Neural cell (in vitro differentiated cells): ENCODE measurements at regions not wholly inside any gene's neighbourhood (a gene's known extent, or its start where the extent isn't known, plus 50 kb on each side); places are given as distances from the start of the nearest gene placed in this dataset.

Experiments
- H2AFZ ChIP-seq: fragments of 200-600, 300-800 bp; sonication (generic), shearing (Covaris generic); 2 replicates; pipeline ENCODE4 v1.6.0; 2014; ENCODE audit warnings: low read depth, mild to moderate bottlenecking, antibody characterized with exemption, low read length, moderate library complexity
- H3F3A ChIP-seq: fragments of 200-600 bp; shearing (Covaris generic); 2 replicates; pipeline ENCODE4 v1.6.1; 2016; ENCODE audit warnings: mild to moderate bottlenecking, moderate library complexity, mixed read lengths, antibody characterized with exemption, low read length; ENCODE audit not compliant: insufficient read depth, poor library complexity, severe bottlenecking
- H3K27ac ChIP-seq: fragments of 200-600, 300-800 bp; sonication (generic), shearing (Covaris generic); 2 replicates; pipeline ENCODE4 v1.5.1; 2014; ENCODE audit warnings: mild to moderate bottlenecking, low read length, moderate library complexity
- H3K27me3 ChIP-seq: fragments of 300-800, 200-600 bp; sonication (generic), shearing (Covaris generic); 2 replicates; pipeline ENCODE4 v1.6.0; 2014; ENCODE audit warnings: mild to moderate bottlenecking, low read depth, low read length, moderate library complexity; ENCODE audit not compliant: insufficient read depth
- H3K36me3 ChIP-seq: fragments of 300-800, 200-600 bp; sonication (generic), shearing (Covaris generic); 2 replicates; pipeline ENCODE4 v1.5.1; 2014; ENCODE audit warnings: mild to moderate bottlenecking, antibody characterized with exemption, low read length, moderate library complexity; ENCODE audit not compliant: insufficient read depth
- H3K4me2 ChIP-seq: fragments of 300-800, 200-600 bp; sonication (generic), shearing (Covaris generic); 2 replicates; pipeline ENCODE4 v1.6.0; 2014; ENCODE audit warnings: mild to moderate bottlenecking, low read length
- H3K4me3 ChIP-seq: fragments of 300-800, 200-600 bp; sonication (generic), shearing (Covaris generic); 2 replicates; pipeline ENCODE4 v1.5.1; 2014; ENCODE audit warnings: mild to moderate bottlenecking, low read length, moderate library complexity
- H3K79me2 ChIP-seq: fragments of 200-600 bp; shearing (Covaris generic); replicated peaks from 2 replicates; pipeline ENCODE4 v1.6.0; 2014; ENCODE audit warnings: mild to moderate bottlenecking, low read length, moderate library complexity; ENCODE audit not compliant: insufficient read depth
- H3K9ac ChIP-seq: fragments of 300-800, 200-600 bp; sonication (generic), shearing (Covaris generic); 2 replicates; pipeline ENCODE4 v1.6.1; 2016; ENCODE audit warnings: mild to moderate bottlenecking, low read length, mixed read lengths
- H3K9me2 ChIP-seq: fragments of 200-600 bp; shearing (Covaris generic); 2 replicates; pipeline ENCODE4 v1.6.1; 2016; ENCODE audit warnings: mild to moderate bottlenecking, low read length, mixed read lengths; ENCODE audit not compliant: insufficient read depth
- H3K9me3 ChIP-seq: fragments of 200-600, 300-800 bp; sonication (generic), shearing (Covaris generic); 2 replicates; pipeline ENCODE4 v1.6.1; 2016; ENCODE audit warnings: mild to moderate bottlenecking, mixed run types, low read length, moderate library complexity, mixed read lengths
- H4K20me1 ChIP-seq: fragments of 200-600 bp; shearing (Covaris generic); 2 replicates; pipeline ENCODE4 v1.6.1; 2016; ENCODE audit warnings: mild to moderate bottlenecking, mixed run types; ENCODE audit not compliant: insufficient read depth
- EP300 ChIP-seq: fragments of 450-650 bp; conservative IDR thresholded peaks from 2 replicates; pipeline ENCODE4 v1.6.1; 2014; ENCODE audit warnings: antibody characterized with exemption, mild to moderate bottlenecking, moderate library complexity; ENCODE audit not compliant: poor library complexity, severe bottlenecking
- EZH2 ChIP-seq: fragments of 200-600, 300-800 bp; shearing (Covaris generic), sonication (generic); IDR thresholded peaks from 2 replicates; pipeline ENCODE4 v1.6.1; 2014; ENCODE audit warnings: antibody characterized with exemption, low read length, borderline replicate concordance, mild to moderate bottlenecking; ENCODE audit not compliant: insufficient read depth, poor library complexity, severe bottlenecking
- MXI1 ChIP-seq: fragments of 450-650 bp; conservative IDR thresholded peaks from 2 replicates; pipeline ENCODE4 v1.6.1; 2014; ENCODE audit warnings: antibody characterized with exemption, mild to moderate bottlenecking; ENCODE audit not compliant: poor library complexity, severe bottlenecking
- POLR2AphosphoS5 ChIP-seq: IDR thresholded peaks from 2 replicates; pipeline ENCODE4 v1.6.1; 2012
- RAD21 ChIP-seq: fragments of 450-650 bp; conservative IDR thresholded peaks from 2 replicates; pipeline ENCODE4 v1.6.1; 2014; ENCODE audit warnings: antibody characterized with exemption, mild to moderate bottlenecking, moderate library complexity
- REST ChIP-seq: IDR thresholded peaks from 2 replicates; pipeline ENCODE4 v1.6.1; 2012; ENCODE audit warnings: borderline replicate concordance
- SMC3 ChIP-seq: fragments of 450-650 bp; conservative IDR thresholded peaks from 2 replicates; pipeline ENCODE4 v1.6.1; 2014; ENCODE audit warnings: antibody characterized with exemption, mild to moderate bottlenecking, moderate library complexity; ENCODE audit not compliant: poor library complexity
- TAF1 ChIP-seq: IDR thresholded peaks from 2 replicates; pipeline ENCODE4 v1.6.1; 2012; ENCODE audit warnings: low read depth
- TF ChIP-seq, protein P1 (sequence below): fragments of 450-650 bp; IDR thresholded peaks from 2 replicates; pipeline ENCODE4 v1.5.1; 2014; ENCODE audit warnings: antibody characterized with exemption, mild to moderate bottlenecking, moderate library complexity; ENCODE audit not compliant: poor library complexity, severe bottlenecking

GRCh38 chr14:50021261-50022031 is 94.9 kb downstream of the VCPKMT start:
- Histone ChIP-seq H3K9ac (no peak overlapping the region), H3K4me2 (no peak overlapping the region), H3K79me2 (no peaks in the 10 kb centered on the region), H3K27me3 (no peaks in the 10 kb centered on the region), H3K36me3 (no peaks in the 10 kb centered on the region), H3K27ac (no peak overlapping the region), H4K20me1 (no peaks in the 10 kb centered on the region), H3K4me3 (no peak overlapping the region), H3K9me2 (no peaks in the 10 kb centered on the region), H3F3A (no peaks in the 10 kb centered on the region), H2AFZ (no peak overlapping the region), H3K9me3 (peaks cover 3% of the 10 kb centered on the region)
- TF ChIP-seq POLR2AphosphoS5 = no peak
- TF ChIP-seq, protein P1, sequence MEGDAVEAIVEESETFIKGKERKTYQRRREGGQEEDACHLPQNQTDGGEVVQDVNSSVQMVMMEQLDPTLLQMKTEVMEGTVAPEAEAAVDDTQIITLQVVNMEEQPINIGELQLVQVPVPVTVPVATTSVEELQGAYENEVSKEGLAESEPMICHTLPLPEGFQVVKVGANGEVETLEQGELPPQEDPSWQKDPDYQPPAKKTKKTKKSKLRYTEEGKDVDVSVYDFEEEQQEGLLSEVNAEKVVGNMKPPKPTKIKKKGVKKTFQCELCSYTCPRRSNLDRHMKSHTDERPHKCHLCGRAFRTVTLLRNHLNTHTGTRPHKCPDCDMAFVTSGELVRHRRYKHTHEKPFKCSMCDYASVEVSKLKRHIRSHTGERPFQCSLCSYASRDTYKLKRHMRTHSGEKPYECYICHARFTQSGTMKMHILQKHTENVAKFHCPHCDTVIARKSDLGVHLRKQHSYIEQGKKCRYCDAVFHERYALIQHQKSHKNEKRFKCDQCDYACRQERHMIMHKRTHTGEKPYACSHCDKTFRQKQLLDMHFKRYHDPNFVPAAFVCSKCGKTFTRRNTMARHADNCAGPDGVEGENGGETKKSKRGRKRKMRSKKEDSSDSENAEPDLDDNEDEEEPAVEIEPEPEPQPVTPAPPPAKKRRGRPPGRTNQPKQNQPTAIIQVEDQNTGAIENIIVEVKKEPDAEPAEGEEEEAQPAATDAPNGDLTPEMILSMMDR = no peak
- TF ChIP-seq EP300 = no peak
- TF ChIP-seq MXI1 = no peak
- no peak for TF ChIP-seq RAD21
- TF ChIP-seq EZH2 = no peak
- no peak for TF ChIP-seq TAF1
- no peak for TF ChIP-seq SMC3
- TF ChIP-seq REST = no peak

DNA sequence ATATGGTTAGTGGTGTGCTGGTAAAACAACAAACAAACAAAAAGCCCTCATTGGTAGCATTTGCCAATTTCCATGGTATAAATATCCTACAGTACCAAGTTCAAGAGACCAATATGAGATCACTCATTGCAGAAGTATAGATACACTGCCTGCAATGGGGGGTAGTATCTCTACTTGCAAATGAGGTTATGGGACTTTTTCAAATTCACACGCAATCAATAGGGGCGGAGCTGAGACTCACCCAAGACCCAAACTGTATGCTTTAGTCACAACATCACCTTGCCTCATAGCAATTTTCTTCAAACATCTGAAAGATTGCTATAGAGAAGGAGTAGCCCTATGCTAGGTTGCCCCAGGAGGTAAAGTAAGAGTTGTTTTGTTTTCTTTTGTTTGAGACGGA is 93.7 kb downstream of the VCPKMT start:
- Histone ChIP-seq H3K4me2 (no peak overlapping the region), H3K9ac (no peak overlapping the region)

More for the DNA sequence above, 93.7 kb downstream of the VCPKMT start:
- Histone ChIP-seq H3K4me3 (no peak overlapping the region), H4K20me1 (no peaks in the 10 kb centered on the region), H3K27me3 (no peaks in the 10 kb centered on the region), H3K36me3 (no peaks in the 10 kb centered on the region), H3K9me3 (peaks cover 3% of the 10 kb centered on the region), H3K9me2 (no peaks in the 10 kb centered on the region), H3K79me2 (no peaks in the 10 kb centered on the region), H2AFZ (no peak overlapping the region), H3K27ac (no peak overlapping the region), H3F3A (no peaks in the 10 kb centered on the region)
- TF ChIP-seq REST (no peak), MXI1 (no peak), EZH2 (no peak)
